GM19193 (cell line): ENCODE measurements at regions not wholly inside any gene's neighbourhood (a gene's known extent, or its start where the extent isn't known, plus 50 kb on each side); places are given as distances from the start of the nearest gene placed in this dataset.

Experiments used
- POLR2A ChIP-seq: IDR thresholded peaks from 4 replicates; pipeline ENCODE4 v1.6.1; 2011; ENCODE audit not compliant: insufficient read depth, insufficient read length; ENCODE audit errors: extremely low read depth

DNA sequence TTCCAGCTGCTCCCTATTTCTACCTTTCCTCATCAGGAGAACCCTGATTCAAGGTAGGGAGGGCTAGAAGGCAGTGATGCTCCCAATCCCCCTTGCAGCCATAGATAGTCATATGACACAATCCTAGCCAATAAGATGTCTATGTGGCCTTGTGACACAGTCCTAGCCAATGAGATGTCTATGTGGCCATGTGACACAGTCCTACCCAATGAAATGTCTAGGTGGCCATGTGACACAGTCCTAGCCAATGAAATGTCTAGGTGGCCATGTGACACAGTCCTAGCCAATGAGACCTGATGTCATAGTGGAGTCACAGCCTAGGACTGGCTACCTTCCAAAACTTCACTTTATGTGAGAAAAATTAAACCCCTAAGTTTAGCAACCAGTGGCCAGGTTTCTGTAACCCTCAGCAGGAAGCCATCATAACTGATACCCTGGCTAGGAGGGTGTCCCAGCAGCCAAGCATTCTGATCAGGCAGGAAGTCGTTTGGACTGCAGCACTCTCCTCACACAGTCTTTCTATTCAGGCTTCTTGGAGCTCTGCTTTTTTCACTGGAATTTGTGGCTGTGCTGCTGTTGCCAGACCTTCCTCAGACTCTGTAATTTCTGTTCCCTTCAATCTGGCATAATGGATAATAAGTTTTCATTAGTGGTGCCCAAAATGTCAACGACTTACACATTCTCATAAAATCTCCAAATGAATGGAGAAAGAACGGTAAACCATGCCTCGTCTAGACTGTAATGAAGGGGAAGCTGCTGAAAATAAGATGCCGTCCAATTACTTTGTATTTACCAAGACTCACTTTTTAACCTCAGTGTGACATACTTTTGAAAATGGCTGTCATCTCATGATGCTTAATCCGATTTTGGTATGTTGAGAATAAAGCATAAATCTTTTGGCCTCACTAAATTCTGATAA lies 165.0 kb upstream of the NCKAP5 start:
- TF ChIP-seq POLR2A = no peak

DNA sequence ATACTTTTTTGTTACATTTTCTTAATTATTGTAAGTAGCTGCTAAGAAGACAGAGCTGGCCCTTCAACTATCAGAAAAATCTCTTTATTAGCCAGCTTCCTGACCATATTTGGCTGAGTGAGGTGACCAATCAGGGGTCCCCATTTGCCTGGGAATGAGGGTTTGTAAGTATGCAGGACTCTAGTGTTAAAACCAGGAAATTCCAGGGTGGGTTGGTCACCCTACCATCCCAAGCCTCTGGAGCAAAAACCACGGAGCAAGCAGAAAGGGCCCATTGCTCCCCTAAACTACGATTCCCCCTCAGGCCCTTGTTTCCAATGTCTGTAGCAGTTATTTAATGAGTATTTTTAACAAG lies 165.6 kb upstream of the NCKAP5 start:
- TF ChIP-seq POLR2A = no peak

DNA sequence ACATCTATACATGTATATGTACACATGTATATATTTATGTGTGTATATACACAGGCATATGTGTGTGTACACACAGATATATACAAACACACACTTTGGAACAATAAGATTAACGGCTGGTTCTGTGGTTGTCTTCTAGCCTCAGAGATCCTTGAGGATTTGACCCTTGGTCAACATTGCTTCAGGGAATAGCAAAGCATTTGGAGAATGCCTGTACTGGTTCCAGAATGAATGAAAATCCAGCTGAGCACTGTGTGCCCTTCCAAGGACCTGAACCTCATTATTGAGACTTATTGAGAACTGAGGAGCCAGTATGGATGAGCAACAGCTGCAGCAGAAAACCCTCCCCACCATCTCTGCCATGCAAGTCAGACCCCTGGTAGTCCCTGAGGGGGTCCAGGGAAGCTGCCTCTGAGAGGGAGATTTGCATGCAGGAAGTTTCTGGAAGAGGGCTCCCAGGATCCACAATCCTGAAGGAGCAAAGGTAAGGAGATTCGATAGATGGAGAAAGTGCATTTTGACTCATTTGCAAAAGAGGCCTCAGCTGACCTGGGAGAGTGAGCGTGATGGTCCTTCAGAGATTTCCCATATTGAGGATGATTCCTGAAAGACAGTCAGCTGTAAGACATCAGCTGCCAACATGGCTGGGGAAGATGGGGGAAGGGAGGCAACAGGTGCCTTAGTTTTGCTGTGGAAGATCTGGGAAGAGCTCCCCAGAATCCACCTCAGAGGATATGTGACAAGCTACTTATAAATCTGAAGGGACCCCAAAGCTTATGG lies 166.6 kb upstream of the NCKAP5 start:
- no peak for TF ChIP-seq POLR2A

DNA sequence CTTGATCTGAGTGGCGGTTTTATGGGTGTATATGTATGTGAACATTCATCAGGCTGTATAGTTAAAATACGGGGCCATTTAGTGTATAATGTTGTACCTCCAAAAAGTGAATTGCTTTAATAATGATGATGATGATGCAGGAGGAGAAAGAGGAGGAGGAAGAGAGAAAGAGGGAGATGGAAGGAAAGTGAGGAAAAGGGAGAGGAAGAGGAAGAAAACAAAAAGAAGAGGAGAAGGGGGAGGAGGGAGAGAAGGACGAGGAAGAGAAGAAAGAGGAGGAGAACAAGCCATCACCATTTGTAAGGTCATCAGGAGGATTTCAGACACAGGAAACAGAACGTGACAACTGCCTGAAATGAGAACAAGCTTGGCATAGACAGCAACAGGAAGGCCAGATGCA lies 168.4 kb upstream of the NCKAP5 start:
- TF ChIP-seq POLR2A = no peak

DNA sequence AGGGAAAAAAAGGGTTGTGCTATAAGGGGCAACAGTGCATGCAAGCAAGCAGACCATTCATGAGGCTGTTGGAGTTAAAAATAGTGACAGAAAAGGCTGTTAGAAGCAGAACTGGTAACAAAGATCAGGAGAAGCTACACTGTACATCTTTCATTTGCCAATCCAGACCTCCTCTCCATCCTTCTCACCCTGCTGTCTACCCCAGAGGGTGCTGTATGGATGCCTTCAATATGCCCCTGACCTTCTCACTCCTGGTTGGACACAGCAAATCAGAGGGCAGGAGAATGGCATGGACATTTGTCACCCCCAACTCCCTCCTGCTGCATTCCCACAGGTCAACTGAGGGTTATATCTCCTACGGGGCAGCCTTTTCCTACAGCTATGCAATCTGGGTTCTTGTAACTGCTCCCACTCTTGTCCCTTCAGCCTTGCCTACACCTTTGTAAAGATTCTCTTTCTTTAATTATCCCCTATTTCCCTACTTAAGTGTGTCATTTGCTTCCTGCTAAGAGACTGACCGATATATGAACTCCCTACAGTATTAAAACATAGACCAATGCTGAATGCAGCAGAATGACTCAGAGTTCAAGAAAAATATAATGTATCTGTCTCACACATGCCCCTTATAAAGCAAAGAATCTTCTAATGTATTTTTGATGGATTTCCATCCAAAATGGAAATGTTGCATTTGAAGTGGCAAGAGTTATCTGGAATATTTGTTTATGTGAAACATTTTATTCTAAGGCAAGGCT lies 169.2 kb upstream of the NCKAP5 start:
- no peak for TF ChIP-seq POLR2A

DNA sequence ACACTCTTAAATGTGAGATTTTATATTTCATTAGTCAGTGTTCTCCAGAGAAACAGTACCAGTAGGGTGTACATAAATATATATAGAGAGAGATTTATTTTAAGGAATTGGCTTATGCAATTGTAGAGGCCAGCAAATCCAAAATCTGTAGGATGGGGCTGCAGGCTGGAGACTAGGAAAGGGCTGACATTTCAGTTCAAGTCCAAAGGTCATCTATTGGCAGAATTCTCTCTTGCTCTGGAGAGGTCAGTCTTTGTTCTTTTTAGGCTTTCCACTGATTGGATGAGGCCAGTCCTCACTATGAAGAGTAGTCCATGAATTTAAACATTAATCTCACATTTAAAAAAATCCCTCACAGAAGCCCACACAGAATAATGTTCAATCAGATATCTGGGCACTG lies 170.8 kb upstream of the NCKAP5 start:
- no peak for TF ChIP-seq POLR2A

DNA sequence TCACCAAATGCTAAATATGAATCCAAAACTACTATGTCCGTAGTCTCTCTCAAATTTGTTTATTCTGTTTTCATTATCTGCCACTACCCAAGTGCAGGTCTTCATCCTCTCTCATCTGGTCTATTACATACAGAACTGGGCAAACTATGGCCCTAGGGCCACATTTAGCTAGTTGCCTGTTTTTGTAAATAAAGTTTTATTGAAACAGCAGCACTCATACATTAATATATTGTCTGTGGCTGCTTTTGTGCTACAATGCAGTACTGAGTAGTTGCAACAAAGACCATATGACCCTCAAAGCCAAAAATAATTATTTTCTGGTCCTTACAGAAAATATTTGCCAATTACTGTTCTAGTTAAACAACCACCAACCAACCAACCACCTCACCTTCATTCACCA lies 172.2 kb upstream of the NCKAP5 start:
- no peak for TF ChIP-seq POLR2A

DNA sequence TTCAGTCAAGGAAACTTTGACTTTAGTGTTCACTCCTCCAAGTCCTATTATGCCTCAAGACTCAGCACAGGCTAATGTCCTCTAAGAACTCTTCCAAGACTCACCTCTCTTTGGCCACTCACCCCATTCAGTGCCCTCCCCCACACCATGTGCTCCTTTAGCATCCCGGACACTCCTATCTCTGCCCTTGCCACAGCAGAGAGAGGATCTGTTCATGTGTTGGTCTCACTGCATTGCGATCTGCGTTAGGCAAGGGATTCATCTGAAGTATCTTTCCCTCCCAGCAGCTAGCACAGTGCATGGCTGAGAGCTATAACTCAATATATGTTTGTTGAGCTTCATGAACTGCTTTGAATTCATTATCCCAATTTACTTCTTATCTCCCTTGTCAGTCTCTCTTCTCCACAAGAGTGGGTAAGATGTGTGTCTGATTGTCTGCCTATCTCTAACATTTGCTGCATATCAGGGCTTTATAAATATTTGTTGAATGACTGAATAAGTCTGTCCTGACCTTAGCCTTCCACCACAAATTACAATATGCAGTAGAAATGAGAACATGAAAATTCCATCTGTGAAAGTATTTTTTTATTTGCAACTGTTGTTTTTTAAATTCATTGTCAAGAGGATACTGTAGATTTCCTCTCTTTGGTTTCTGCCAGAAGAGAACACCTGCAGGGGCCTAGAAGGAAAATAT lies 179.9 kb upstream of the NCKAP5 start:
- TF ChIP-seq POLR2A = no peak

DNA sequence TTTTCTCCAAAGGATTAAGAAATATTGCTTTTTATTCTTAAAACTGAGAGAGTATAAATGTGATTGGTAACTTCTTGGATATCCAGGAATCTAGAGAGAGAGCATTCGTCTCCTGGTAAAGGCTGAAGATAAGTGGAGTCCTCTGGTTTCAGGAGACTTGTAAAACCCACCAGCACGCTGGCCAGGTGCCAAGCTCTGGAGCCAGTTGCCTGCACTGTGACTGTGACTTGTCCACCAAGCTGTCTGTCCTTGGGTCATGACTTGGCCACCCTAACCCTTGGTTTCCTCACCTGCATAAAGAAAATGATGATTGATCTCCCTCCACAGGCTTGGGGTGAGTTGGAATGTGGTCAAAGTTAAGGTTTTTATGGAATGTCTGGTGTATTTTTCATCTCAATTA lies 185.4 kb upstream of the NCKAP5 start:
- no peak for TF ChIP-seq POLR2A

DNA sequence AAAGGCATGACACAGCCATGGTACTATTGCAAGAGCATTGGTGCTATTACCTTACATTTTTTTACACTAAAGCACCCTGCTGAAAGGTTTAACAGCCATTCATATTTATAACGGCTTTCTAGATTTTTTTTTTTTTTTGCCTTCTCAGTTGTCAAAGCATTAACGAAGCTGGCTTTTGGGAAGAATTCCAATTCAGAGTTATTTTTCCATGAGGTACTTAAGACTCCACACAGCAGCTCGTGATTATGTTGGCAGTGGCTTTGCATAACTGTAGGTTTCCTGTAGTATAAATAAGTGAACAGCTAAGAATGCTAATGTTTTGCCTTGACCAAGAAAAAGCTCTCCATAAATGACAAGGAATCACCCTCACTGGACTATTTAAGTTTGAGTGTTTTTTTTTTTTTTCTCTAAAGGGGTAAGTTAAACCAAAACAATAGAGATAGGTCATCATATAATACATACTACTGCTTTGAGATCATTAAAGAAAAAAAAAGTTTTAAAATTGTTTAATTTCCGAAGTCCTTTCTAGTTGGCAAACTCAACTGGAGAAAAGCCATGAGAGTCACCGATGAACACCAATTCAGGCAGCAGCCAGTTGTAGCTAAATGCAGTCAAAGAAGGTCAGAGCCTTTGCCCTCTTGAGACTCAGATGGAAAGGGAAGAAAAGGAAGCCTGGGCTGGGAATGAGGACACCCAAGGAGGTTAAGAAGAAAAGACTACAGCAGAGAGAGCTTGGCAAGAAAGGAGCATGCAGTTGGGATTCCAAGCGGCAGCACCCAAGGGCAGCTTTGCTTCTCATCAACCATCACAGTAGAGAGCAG lies 187.4 kb upstream of the NCKAP5 start:
- TF ChIP-seq POLR2A = no peak

DNA sequence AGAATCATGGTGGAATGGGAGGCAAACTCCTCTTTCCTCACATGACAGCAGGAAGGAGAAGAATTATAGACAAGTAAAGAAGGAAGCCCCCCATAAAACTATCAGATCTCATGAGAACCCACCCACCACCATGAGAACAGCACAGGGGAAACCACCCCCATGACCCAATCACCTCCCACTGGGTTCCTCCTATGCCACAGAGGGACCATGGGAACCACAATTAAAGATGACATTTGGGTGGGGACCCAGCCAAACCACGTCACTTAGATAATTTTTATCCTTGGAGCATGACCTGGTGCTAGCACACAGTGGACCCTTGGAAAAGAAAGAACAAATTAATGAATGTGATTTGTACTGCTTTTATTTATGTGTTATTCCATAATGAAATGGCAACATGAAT lies 188.6 kb upstream of the NCKAP5 start:
- TF ChIP-seq POLR2A = no peak

DNA sequence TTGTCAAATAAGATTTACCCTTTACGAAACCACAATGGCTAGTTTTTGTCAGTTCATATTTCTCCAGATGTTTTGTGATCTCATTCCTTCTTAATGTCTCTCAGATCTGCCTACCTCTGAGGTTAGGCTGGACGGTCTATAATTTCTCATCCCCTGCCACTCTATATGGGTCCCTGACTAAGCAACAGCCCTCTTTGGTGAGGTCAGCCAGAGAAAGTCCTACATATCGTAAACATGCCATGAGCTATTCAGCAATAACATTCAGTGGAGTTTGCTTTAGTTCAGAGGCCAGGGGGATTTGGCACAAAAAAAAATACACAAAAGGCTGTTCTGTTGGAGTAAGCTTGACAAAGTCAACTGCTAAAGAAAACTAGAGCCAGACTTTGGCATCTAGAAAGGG lies 192.1 kb upstream of the NCKAP5 start:
- TF ChIP-seq POLR2A = no peak

DNA sequence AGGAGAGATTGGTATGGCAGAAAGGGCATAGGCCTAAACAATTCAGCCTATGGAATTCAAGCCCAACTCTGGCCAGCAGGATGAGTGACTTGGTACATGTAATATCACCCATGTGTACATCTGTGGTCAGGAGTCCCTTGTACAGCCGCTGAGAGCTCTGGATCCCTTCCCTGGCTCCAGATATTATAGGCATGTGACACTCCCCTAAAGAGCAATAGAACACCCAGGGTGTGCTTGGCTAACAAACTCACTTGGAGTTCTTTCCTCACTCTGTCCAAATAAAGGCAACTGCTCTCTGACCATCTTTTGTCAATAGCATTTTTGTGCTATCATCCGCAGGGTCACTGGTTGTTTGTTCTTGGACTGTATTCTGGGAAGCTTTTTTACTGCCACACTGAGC lies 197.4 kb upstream of the NCKAP5 start:
- TF ChIP-seq POLR2A = no peak
